ENCODE measurements at regions not wholly inside any gene's neighbourhood (a gene's known extent, or its start where the extent isn't known, plus 50 kb on each side); places are given as distances from the start of the nearest gene placed in this dataset.

DNA sequence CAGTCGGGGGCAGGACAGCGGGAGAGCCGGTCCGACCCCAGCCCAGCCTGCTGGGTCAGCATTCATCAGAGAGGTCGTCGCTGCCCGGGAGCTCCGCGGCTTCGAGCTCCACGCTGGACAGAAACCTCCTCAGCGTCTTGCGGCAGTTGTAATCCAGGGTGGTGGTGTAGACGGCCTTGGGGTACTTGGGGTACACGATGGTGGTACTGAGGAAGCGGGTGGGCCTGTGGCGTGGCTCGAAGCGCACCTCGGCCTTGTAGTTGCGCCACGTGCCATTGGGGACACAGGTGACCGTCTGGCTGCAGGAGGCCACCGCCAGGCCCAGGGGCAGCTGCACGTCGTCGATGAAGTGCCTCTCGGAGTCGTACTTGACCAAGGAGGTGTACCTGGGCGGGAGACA, 90.5 kb upstream of the RPH3AL start:
- H3K27ac Mint-ChIP-seq, result no peak overlapping the region
- no peaks in the 10 kb centered on the region for H3K27me3 Mint-ChIP-seq (ENCODE audit: low read depth)
- peaks cover 4% of the 10 kb centered on the region; the same call in 1 of the 2 replicates for H3K36me3 Mint-ChIP-seq
- H3K4me3 Mint-ChIP-seq, result no peak overlapping the region
- TF ChIP-seq SMAD4 (CRISPR knock-in tag; IDR thresholded peaks at IDR 0.05) (no peak), KAT7 (CRISPR knock-in tag; IDR thresholded peaks at IDR 0.05; ENCODE audit: borderline replicate concordance) (no peak), ZNF263 (CRISPR knock-in tag; IDR thresholded peaks at IDR 0.05; ENCODE audit: low read depth) (no peak), ZNF425 (CRISPR knock-in tag; conservative IDR thresholded peaks at IDR 0.05) (no peak), MYBL2 (CRISPR knock-in tag; IDR thresholded peaks at IDR 0.05) (no peak)
- TF ChIP-seq, protein P1, sequence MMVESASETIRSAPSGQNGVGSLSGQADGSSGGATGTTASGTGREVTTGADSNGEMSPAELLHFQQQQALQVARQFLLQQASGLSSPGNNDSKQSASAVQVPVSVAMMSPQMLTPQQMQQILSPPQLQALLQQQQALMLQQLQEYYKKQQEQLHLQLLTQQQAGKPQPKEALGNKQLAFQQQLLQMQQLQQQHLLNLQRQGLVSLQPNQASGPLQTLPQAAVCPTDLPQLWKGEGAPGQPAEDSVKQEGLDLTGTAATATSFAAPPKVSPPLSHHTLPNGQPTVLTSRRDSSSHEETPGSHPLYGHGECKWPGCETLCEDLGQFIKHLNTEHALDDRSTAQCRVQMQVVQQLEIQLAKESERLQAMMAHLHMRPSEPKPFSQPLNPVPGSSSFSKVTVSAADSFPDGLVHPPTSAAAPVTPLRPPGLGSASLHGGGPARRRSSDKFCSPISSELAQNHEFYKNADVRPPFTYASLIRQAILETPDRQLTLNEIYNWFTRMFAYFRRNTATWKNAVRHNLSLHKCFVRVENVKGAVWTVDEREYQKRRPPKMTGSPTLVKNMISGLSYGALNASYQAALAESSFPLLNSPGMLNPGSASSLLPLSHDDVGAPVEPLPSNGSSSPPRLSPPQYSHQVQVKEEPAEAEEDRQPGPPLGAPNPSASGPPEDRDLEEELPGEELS (CRISPR knock-in tag; IDR thresholded peaks at IDR 0.05), result no peak
- TF ChIP-seq, protein P2, sequence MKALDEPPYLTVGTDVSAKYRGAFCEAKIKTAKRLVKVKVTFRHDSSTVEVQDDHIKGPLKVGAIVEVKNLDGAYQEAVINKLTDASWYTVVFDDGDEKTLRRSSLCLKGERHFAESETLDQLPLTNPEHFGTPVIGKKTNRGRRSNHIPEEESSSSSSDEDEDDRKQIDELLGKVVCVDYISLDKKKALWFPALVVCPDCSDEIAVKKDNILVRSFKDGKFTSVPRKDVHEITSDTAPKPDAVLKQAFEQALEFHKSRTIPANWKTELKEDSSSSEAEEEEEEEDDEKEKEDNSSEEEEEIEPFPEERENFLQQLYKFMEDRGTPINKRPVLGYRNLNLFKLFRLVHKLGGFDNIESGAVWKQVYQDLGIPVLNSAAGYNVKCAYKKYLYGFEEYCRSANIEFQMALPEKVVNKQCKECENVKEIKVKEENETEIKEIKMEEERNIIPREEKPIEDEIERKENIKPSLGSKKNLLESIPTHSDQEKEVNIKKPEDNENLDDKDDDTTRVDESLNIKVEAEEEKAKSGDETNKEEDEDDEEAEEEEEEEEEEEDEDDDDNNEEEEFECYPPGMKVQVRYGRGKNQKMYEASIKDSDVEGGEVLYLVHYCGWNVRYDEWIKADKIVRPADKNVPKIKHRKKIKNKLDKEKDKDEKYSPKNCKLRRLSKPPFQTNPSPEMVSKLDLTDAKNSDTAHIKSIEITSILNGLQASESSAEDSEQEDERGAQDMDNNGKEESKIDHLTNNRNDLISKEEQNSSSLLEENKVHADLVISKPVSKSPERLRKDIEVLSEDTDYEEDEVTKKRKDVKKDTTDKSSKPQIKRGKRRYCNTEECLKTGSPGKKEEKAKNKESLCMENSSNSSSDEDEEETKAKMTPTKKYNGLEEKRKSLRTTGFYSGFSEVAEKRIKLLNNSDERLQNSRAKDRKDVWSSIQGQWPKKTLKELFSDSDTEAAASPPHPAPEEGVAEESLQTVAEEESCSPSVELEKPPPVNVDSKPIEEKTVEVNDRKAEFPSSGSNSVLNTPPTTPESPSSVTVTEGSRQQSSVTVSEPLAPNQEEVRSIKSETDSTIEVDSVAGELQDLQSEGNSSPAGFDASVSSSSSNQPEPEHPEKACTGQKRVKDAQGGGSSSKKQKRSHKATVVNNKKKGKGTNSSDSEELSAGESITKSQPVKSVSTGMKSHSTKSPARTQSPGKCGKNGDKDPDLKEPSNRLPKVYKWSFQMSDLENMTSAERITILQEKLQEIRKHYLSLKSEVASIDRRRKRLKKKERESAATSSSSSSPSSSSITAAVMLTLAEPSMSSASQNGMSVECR (CRISPR knock-in tag; IDR thresholded peaks at IDR 0.05; ENCODE audit: borderline replicate concordance), result no peak
- TF ChIP-seq, protein P3, sequence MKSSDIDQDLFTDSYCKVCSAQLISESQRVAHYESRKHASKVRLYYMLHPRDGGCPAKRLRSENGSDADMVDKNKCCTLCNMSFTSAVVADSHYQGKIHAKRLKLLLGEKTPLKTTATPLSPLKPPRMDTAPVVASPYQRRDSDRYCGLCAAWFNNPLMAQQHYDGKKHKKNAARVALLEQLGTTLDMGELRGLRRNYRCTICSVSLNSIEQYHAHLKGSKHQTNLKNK (CRISPR knock-in tag; IDR thresholded peaks at IDR 0.05), result no peak
- TF ChIP-seq, protein P4, sequence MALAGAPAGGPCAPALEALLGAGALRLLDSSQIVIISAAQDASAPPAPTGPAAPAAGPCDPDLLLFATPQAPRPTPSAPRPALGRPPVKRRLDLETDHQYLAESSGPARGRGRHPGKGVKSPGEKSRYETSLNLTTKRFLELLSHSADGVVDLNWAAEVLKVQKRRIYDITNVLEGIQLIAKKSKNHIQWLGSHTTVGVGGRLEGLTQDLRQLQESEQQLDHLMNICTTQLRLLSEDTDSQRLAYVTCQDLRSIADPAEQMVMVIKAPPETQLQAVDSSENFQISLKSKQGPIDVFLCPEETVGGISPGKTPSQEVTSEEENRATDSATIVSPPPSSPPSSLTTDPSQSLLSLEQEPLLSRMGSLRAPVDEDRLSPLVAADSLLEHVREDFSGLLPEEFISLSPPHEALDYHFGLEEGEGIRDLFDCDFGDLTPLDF (CRISPR knock-in tag; IDR thresholded peaks at IDR 0.05), result no peak
- TF ChIP-seq, protein P5, sequence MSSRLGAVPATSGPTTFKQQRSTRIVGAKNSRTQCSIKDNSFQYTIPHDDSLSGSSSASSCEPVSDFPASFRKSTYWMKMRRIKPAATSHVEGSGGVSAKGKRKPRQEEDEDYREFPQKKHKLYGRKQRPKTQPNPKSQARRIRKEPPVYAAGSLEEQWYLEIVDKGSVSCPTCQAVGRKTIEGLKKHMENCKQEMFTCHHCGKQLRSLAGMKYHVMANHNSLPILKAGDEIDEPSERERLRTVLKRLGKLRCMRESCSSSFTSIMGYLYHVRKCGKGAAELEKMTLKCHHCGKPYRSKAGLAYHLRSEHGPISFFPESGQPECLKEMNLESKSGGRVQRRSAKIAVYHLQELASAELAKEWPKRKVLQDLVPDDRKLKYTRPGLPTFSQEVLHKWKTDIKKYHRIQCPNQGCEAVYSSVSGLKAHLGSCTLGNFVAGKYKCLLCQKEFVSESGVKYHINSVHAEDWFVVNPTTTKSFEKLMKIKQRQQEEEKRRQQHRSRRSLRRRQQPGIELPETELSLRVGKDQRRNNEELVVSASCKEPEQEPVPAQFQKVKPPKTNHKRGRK (CRISPR knock-in tag; IDR thresholded peaks at IDR 0.05; ENCODE audit: borderline replicate concordance), result no peak
- TF ChIP-seq, protein P6, sequence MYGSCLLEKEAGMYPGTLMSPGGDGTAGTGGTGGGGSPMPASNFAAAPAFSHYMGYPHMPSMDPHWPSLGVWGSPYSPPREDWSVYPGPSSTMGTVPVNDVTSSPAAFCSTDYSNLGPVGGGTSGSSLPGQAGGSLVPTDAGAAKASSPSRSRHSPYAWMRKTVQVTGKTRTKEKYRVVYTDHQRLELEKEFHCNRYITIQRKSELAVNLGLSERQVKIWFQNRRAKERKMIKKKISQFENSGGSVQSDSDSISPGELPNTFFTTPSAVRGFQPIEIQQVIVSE (CRISPR knock-in tag; IDR thresholded peaks at IDR 0.05; ENCODE audit: borderline replicate concordance), result no peak
- H3K9me3 Mint-ChIP-seq, result no peaks in the 10 kb centered on the region
- H3K4me1 Mint-ChIP-seq, result no peaks in the 10 kb centered on the region
- DNase-seq (ENCODE audit: low spot score) (no peak), ATAC-seq (no peak)
- ChIA-PET CTCF (no interaction called here), POLR2A (no interaction called here)
